ENCODE measurements at regions not wholly inside any gene's neighbourhood (a gene's known extent, or its start where the extent isn't known, plus 50 kb on each side); places are given as distances from the start of the nearest gene placed in this dataset.

DNA sequence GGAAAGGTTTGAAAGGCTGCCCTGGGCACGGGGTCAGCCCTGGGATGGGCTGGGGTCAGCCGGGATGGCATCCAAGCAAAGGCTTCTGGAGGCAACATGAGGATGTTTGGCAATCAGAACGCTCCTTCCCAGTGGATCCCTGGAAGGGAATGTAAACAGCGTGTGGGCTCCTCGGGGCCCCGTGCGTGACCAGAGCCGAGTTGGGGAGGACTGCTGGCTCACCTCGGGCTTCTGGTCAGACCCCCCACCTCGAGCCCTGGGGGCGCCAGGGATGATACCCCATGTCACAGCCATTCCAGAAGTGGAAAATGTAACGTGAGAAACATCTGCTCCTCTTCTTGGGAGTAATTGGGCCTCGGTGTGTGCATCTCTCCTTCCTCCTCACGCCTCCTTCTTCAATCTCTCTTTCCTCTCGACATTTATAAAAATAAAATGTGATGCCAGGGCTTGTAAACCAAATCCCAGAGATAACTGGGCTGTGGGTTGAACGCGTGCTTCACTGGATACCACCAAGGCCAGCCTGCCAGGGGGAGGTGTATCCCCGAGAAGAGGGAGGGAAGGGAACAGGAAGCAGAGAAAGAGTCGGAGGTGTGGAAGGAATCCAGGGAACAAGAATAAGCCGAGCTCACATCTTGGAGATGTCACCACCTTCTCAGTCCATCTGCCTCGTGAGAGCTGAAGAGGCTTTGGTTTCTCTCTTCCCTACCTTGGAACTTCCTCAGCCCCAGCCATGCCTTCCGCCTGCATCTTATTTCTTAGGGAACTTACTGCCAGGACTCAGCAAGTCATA, 144.8 kb downstream of the NUAK1 start:
- no peak for TF ChIP-seq CTCF (IDR thresholded peaks at IDR 0.05; ENCODE audit: low read depth, low read length)
- no peak for DNase-seq (ENCODE audit: low read depth, low spot score)
- no peak overlapping the region for H3K4me3 ChIP-seq (ENCODE audit: low read depth, low read length)
- in situ Hi-C loops (cut with HindIII; ENCODE audit: low sequenced_read_pairs) = no loop called here

- H3K4me3 ChIP-seq (ENCODE audit: low read depth, low read length) = no peak overlapping the region
- no peak for TF ChIP-seq CTCF (IDR thresholded peaks at IDR 0.05; ENCODE audit: low read depth, low read length)
- peak; percentile 26 for DNase-seq (ENCODE audit: low read depth, low spot score)
- in situ Hi-C loops (cut with HindIII; ENCODE audit: low sequenced_read_pairs) = no loop called here
Observed at GRCh38 chr12:105995961-105996431, 142.8 kb downstream of the NUAK1 start.

- no peak for DNase-seq (ENCODE audit: low read depth, low spot score)
- in situ Hi-C loops (cut with HindIII; ENCODE audit: low sequenced_read_pairs) = no loop called here
- no peak overlapping the region for H3K4me3 ChIP-seq (ENCODE audit: low read depth, low read length)
- no peak for TF ChIP-seq CTCF (IDR thresholded peaks at IDR 0.05; ENCODE audit: low read depth, low read length)
Observed at GRCh38 chr12:105998561-105998960, 140.2 kb downstream of the NUAK1 start.

DNA sequence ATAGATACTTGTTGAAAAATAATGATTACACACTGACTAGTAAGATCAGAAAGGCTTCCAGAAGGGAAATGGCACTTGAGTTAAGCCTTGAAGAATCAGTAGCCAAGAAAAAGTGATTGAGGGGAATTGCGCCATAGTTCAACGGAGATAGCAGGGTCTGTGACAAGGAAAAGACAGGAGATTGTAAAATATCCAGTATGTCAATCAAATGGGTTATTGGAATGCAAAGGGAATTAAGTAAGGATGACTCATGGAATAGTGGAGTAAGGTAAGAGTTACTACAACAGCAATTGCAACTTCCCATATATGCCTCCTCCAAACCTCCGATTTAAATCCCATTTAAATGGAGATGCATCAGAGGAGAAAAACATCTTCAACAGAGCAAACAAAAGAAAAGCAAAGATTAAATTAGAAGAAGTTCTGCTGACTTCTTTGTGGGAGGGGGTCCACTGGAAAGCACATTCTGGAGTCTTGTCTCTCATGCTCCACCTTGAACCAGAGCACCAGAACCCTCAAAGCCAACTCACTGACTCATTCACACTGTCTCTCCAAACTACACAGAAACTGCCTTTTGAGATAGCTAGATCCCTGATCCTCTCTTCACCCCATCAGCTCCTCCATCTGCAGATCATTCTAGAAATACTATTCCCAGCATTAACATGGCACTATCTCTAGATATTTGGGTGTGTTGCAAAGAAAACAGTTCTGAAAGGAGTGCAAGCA, 138.2 kb downstream of the NUAK1 start:
- in situ Hi-C loops (cut with HindIII; ENCODE audit: low sequenced_read_pairs) = no loop called here
- no peak overlapping the region for H3K4me3 ChIP-seq (ENCODE audit: low read depth, low read length)
- no peak for TF ChIP-seq CTCF (IDR thresholded peaks at IDR 0.05; ENCODE audit: low read depth, low read length)
- no peak for DNase-seq (ENCODE audit: low read depth, low spot score)

DNA sequence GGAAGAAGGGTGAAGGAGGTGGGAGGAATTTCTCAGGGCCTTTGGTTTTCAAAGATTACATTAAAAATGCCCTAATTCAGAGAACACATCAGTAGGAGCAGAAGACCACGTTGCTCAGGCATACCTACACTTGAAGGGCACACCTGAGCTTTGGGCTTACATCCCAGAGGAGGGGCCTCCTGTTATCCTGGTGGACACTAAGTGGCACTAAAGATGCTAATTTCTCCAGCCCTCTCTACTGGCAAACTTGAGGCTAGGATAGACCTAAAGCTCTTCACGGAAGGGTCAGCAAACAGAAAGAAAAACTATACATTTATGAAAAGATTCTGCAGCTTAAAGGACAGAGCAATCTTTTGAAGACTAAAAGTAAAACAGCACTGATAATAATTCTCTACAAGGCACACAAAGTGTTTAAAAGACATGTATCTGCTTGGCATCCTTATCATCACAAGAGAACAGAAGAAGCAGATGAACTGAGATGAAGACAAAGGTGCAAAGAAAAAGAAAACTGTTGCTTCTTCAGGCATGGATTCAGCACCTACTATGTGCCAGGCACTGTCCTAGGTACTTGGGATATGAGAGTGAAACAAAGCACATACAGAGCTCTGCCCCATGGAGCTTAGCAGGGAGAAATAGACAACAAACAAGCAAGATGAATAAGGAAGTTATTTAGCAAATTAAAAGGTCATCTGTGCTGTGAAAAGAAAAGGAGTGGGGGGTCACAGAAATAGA, 137.5 kb downstream of the NUAK1 start:
- TF ChIP-seq CTCF (IDR thresholded peaks at IDR 0.05; ENCODE audit: low read depth, low read length) = no peak
- no peak for DNase-seq (ENCODE audit: low read depth, low spot score)
- in situ Hi-C loops (cut with HindIII; ENCODE audit: low sequenced_read_pairs) = no loop called here
- no peak overlapping the region for H3K4me3 ChIP-seq (ENCODE audit: low read depth, low read length)

- H3K4me3 ChIP-seq (ENCODE audit: low read depth, low read length) = no peak overlapping the region
- TF ChIP-seq CTCF (IDR thresholded peaks at IDR 0.05; ENCODE audit: low read depth, low read length) = no peak
- no peak for DNase-seq (ENCODE audit: low read depth, low spot score)
- in situ Hi-C loops (cut with HindIII; ENCODE audit: low sequenced_read_pairs) = no loop called here
Observed at GRCh38 chr12:106001837-106002218, 136.9 kb downstream of the NUAK1 start.

Measured in astrocyte of the spinal cord (primary cell).